Right atrium auricular region (tissue), 2 donors: ENCODE measurements at regions not wholly inside any gene's neighbourhood (a gene's known extent, or its start where the extent isn't known, plus 50 kb on each side); places are given as distances from the start of the nearest gene placed in this dataset.

Experiments
- DNase-seq: peaks from one replicate; pipeline ENCODE4 v3.0.0-alpha.2; 2019; ENCODE audit warnings: low spot score
- H3K27ac ChIP-seq, 2 donors: fragments of 200-600 bp; sonication (generic); 1 replicate in 1 of 2; 2 replicates in 1 of 2; pipeline ENCODE4 v1.5.1; 2016 to 2019
- H3K27me3 ChIP-seq, 2 donors: fragments of 200-600 bp; sonication (generic); one replicate each; pipeline versions ENCODE4 v1.5.1 to v1.6.0; 2017 to 2019
- H3K36me3 ChIP-seq: fragments of 200-600 bp; sonication (generic); one replicate; pipeline ENCODE4 v1.5.1; 2016
- H3K4me1 ChIP-seq, 2 donors: fragments of 200-600 bp; sonication (generic); one replicate each; pipeline versions ENCODE4 v1.5.1 to v1.6.0; 2017 to 2019
- H3K4me3 ChIP-seq, 2 donors: fragments of 200-600 bp; sonication (generic); 1 replicate in 1 of 2; 2 replicates in 1 of 2; pipeline ENCODE4 v1.5.1; 2017 to 2019; ENCODE audit warnings: mild to moderate bottlenecking in 1 of 2, moderate library complexity in 1 of 2
- H3K9me3 ChIP-seq, 2 donors: fragments of 200-600 bp; sonication (generic); one replicate each; pipeline ENCODE4 v1.5.1; 2019
- CTCF ChIP-seq, 2 donors: fragments of 200-600 bp; sonication (generic); IDR thresholded peaks; one replicate each; pipeline ENCODE4 v1.5.1; 2019; ENCODE audit warnings: antibody characterized with exemption in 2 of 2

GRCh38 chr2:19300961-19301360, 57.5 kb downstream of the OSR1 start:
- Histone ChIP-seq H3K4me1 (no peaks in the 10 kb centered on the region), H3K36me3 (no peaks in the 10 kb centered on the region), H3K9me3 (no peaks in the 10 kb centered on the region), H3K27me3 (no peaks in the 10 kb centered on the region), H3K27ac (no peak overlapping the region), H3K4me3 (no peak overlapping the region)
- DNase-seq, result no peak
- no peak for TF ChIP-seq CTCF (IDR thresholded peaks at IDR 0.05)

DNA sequence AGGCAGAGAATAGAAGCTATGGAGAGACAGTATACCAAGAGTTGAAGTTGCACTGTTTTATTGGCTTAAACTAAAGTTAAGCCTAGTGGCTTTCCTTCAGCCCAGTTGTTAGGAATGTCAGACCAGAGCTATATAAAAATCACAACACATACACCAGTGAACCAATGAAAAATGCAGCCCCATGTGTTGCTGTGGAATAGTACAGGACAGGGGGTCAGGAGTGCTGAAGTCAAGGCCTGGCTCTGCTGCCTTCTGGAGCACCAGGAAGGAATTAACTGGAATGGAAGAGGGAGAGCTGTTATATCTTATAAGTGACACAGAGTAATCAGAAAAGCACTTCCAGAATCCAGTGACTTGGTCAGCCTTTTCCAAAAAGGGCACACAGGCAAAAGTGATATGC, 58.9 kb downstream of the OSR1 start:
- H3K27ac ChIP-seq, result no peak overlapping the region

GRCh38 chr2:19299032-19299431, 59.4 kb downstream of the OSR1 start:
- Histone ChIP-seq H3K4me1 (no peaks in the 10 kb centered on the region), H3K27ac (no peak overlapping the region), H3K36me3 (no peaks in the 10 kb centered on the region), H3K27me3 (no peaks in the 10 kb centered on the region), H3K9me3 (no peaks in the 10 kb centered on the region), H3K4me3 (no peak overlapping the region)
- no peak for DNase-seq
- TF ChIP-seq CTCF (IDR thresholded peaks at IDR 0.05), result no peak

More for the DNA sequence above, 58.9 kb downstream of the OSR1 start:
- TF ChIP-seq CTCF (IDR thresholded peaks at IDR 0.05), result no peak
- H3K27me3 ChIP-seq, result no peaks in the 10 kb centered on the region
- H3K4me3 ChIP-seq, result no peak overlapping the region
- no peaks in the 10 kb centered on the region for H3K9me3 ChIP-seq
- no peak for DNase-seq
- no peaks in the 10 kb centered on the region for H3K4me1 ChIP-seq
- no peaks in the 10 kb centered on the region for H3K36me3 ChIP-seq

- Histone ChIP-seq H3K27me3 (no peaks in the 10 kb centered on the region), H3K36me3 (no peaks in the 10 kb centered on the region), H3K27ac (no peak overlapping the region), H3K4me3 (no peak overlapping the region), H3K9me3 (no peaks in the 10 kb centered on the region), H3K4me1 (no peaks in the 10 kb centered on the region)
- no peak for DNase-seq
- no peak for TF ChIP-seq CTCF (IDR thresholded peaks at IDR 0.05)
These were observed 60.7 kb downstream of the OSR1 start for GRCh38 chr2:19297716-19298115.

DNA sequence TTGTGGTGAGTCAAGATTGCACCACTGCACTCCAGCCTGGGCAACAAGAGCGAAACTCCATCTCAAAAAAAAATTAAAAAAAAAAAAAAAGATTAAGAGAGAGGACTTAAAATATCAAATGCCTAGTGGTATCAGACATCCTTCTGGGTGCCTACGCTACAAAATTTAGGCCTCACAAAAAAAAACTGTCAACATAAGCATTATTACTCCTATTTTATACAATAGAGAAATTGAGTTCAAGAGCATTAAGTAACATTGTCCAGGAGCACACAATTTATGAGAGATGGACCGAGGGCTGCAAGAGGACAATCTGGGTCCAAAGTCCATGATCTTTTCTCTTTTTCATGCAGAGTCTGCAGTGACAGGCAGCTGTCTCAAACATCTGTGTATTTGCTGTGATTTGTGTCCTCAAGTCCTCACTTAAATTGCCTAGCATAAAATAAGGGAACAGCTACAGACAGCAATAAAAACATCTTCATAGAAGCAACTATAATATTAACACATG, 62.4 kb downstream of the OSR1 start:
- no peaks in the 10 kb centered on the region for H3K36me3 ChIP-seq
- H3K9me3 ChIP-seq, result no peaks in the 10 kb centered on the region
- H3K4me1 ChIP-seq, result peaks cover 0 to 6% of the 10 kb centered on the region in 2 donors
- H3K27me3 ChIP-seq, result no peaks in the 10 kb centered on the region
- TF ChIP-seq CTCF (IDR thresholded peaks at IDR 0.05), result no peak
- DNase-seq, result no peak
- H3K4me3 ChIP-seq, result no peak overlapping the region
- H3K27ac ChIP-seq, result no peak overlapping the region

- DNase-seq, result no peak
- Histone ChIP-seq H3K36me3 (no peaks in the 10 kb centered on the region), H3K27me3 (no peaks in the 10 kb centered on the region), H3K9me3 (no peaks in the 10 kb centered on the region), H3K27ac (no peak overlapping the region), H3K4me3 (peak overlapping the region in 1 of 2 donors; percentile 4), H3K4me1 (peaks cover 0 to 6% of the 10 kb centered on the region in 2 donors)
- TF ChIP-seq CTCF (IDR thresholded peaks at IDR 0.05), result no peak
These were observed 66.4 kb downstream of the OSR1 start for GRCh38 chr2:19292007-19292406.
